Hematopoietic multipotent progenitor cell treated with erythropoietin and hydrocortisone succinate and interleukin-3 and kit ligand, for 4 days (in vitro differentiated cells): ENCODE measurements at regions not wholly inside any gene's neighbourhood (a gene's known extent, or its start where the extent isn't known, plus 50 kb on each side); places are given as distances from the start of the nearest gene placed in this dataset.

Source experiments
- DNase-seq: peaks from one replicate; pipeline ENCODE4 v3.0.0-alpha.2; 2015

DNA sequence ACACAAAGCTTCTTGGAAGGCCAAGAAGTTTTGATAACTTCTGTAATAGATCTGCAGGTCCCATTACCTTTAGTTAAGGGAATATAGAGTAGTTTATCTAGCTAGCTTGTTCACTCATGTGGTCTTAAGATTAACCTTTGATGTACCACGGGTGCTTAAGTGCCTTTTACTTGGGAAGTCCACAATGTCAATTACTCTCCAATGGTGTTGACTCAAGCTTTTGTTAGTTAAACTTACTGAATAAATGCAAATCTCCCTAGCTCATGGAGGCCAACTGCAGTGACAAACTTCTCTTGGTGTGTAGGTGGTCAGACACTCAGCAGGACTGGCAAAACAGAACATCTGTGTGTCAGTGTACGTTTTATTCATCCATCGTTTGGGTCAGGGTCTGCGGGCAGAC is 501.5 kb downstream of the ELAVL2 start:
- DNase-seq: no peak

DNA sequence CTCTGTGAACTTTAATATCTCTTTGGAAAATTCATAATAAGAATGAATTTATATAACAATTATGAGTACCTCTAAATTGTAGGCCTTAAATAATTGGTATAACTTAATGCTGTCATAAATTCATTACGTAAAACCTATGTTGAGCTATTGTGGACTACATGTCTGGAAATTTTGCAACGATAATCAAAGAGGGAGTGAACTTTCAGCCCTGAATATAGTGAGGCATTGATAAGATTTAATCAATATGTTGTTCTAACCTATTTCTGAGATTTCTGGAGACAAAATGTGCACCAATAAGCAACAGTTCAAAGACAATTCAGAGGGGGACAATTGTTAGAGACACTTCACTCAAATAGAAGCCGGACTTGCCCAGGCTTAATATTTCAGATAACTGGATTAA is 499.4 kb downstream of the ELAVL2 start:
- DNase-seq: no peak

DNA sequence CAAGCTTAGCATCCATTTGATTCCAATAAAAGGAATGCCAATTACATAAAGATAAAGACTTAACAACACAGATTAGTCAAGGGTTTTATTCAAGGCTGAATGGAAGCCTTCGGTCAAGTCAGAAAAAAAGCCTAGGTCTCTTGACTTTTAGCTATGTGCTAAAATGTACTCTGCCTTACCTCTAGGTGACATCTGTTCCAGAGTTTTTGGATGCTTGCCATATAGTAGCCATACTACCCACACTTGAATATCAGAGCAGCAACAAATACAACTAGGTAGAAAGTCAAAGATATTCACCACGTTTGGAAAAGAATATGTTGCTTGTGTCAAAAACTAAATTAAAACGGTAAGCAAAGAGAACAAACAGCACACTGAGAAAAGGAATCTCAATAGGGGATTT is 484.7 kb downstream of the ELAVL2 start:
- DNase-seq: no peak

DNA sequence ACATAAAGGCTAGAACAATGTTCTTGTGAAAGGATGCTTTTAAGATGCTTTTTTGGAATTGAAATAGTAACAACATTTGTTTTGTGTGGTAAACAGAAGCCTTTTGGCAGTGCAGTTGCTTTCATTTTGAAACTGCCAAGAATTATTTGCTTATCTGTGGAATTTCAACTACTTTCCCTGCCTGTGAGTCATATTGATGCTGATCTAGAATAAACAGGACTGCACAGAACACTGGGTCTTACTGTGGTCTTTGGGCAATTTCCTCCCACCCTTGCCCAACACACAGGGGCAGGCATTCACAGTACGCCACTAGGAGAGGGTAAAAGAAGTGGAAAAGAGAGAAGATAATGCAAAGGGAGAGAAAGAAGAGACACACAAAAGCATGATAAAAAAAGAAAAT is 483.7 kb downstream of the ELAVL2 start:
- no peak for DNase-seq

DNA sequence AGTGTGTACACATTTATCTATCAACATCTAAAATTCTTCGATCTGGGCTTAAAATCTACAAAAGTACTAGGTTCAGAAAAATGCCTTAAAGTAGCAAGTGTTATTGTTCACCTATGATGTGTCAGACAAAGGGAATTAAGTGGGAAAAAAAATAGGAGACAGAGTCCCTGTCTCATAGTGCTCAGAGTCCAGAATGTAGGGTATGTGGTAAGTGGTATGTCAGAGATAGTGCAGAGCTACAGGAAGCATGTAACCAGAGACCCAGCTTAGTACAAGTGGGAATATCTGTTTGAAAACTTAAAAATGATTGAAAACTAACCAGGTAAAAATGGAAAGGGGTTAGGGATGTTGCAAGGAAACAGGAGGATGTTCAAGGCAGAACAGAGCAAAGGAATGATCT is 482.8 kb downstream of the ELAVL2 start:
- no peak for DNase-seq

DNA sequence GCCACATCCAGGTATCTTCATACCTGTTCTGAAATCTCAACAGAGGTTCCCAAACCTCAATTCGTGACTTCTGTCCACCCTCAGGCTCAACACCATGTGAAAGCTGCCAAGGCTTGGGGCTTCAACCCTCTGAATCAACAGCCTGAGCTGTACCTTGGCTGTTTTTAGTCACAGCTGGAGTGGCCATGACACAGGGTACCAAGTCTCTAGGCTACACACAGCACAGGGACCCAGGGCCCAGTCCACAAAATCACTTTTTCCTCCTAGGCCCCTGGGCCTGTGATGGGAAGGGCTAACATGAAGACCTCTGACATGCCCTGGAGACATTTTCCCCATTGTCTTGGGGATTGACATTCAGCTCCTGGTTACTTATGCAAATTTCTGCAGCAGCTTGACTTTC is 464.9 kb downstream of the ELAVL2 start:
- DNase-seq: no peak

DNA sequence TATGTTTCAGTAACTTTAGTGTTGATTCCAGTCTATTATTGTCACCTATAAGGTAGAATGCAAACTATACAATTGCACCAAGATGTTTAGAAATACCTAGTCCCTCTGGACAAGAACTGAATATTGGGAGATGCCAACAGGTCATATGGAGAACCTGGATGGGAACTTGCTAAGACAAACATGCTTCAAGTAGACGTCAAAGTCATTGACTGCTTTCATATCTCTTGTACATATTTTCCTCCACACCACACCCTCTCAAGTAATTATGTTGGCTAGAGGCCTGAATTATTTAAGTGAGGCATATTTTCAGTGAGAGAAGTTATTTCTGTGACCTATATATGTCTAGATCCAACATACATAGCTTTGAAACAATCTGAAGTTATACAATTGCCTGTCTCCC is 453.3 kb downstream of the ELAVL2 start:
- no peak for DNase-seq

DNA sequence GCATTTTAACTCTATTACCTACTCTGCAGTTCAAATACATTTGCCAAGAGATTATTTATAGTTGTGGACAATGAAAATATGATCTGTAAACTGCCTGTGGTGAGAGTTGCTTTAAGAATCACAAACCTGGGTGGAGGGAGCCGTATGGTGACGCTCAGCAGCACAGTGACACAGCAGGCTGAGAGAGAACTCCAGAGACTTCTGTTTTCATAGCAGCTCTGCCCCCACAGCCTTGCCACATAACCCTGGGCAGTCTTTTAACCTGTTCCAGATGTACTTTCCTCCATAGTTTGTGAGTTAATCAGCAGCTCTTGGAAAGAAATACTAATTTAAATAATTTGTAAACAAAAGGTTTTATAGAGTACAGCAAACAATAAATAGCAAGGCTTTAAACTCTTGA is 450.5 kb downstream of the ELAVL2 start:
- no peak for DNase-seq

DNA sequence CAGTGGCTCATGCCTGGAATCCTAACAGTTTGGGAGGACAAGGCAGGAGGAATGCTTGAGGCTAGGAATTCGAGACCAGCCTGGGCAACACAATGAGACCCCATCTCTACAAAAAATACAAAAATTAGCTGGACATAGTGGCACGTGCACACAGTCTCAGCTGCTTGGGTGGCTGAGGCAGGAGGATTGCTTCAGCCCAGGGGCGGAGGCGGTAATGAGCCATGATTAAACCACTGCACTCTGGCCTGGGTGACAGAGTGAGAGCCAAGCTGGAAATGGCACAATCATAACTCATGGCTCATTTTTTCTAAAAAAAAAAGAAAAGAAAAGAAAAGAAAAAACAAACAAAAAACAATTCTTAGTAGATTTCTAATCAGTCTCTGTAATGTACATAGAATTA is 446.2 kb downstream of the ELAVL2 start:
- no peak for DNase-seq

DNA sequence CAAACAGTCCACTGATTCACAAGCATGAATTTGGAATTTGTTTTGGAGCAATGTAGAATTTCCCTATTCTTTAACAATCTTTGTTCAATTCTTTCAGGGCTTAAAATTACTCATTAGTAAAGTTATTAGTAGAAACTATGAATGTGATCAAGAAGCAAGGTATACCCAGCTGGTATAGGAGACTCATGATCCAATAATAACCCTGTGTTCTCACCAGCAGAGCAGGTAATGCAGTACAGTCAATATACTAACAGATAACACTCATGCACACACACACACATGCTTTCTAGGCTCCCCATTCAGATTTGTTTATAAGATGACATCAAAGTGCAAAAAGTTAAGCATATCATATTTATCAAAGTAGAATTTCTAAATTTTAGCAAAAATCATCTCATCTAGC is 445.2 kb downstream of the ELAVL2 start:
- no peak for DNase-seq

DNA sequence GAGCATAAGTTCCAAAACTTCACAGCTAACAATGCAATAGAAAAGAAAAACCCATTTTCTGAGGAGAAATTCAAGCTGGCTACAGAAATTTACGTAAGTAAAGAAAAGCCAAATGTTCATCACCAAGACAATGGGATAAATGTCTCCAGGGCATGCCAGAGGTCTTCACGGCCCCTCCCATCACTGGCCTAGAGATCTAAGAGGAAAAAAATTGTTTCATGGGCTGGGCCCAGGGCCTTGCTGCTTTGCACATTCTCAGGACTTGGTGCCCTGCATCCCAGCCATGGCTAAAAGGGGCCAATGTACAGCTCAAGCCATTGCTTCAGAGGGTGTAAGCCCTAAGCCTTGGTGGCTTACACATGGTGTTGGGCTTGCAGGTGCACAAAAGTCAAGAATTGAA is 443.6 kb downstream of the ELAVL2 start:
- DNase-seq: no peak

DNA sequence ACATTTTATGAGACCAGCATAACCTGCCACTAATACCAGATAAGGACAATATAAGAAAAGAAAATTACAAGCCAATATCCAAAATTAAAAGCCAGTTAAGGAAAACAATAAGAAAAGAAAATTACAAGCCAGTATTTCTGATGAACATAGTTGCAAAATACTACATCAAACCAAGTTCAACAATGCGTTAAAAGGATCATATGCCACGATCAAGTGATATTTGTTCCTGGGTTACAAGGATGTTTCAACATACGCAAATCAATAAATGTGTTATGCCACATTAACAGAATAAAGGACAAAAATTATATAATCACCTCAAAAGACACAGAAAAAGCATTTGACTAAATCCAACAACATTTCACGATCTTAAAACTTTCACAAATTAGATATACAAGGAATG is 431.9 kb downstream of the ELAVL2 start:
- DNase-seq: no peak

DNA sequence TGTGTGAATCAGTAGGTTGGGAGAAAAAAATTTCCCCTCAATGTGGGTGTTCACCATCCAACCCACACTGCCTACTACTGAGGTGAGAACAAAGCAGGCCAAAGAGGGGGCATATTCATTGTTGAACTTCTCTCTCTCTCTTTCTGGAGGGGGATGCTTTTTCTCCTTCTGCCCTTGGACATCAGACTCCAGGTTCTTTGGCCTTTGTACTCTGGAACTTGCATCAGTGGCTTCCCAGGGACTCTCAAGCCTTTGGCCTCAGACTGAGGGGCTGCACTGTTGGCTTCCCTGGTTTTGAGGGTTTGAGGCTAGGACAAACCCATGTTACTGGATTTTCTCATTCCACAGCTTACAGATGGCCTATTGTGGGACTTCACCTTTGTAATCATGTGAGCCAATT is 417.2 kb downstream of the ELAVL2 start:
- no peak for DNase-seq

DNA sequence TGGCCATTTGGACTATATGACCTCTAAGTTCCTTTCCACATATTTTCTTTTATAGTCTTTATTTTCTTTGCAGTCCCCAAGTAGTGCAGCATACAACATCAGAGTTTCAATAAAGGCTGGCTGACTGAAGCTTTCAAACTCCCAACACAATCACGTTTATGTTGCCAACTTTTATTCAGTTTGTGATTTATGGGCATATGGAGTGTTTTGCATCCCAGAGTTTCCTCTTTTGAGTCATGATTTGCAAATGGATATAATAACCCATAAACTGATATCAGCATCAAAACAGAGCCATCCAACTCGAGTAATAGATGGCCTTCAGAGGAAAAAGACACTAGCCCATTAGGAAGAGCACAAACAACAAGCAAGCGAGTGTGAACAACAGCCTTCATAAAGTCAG is 414.0 kb downstream of the ELAVL2 start:
- DNase-seq: no peak

DNA sequence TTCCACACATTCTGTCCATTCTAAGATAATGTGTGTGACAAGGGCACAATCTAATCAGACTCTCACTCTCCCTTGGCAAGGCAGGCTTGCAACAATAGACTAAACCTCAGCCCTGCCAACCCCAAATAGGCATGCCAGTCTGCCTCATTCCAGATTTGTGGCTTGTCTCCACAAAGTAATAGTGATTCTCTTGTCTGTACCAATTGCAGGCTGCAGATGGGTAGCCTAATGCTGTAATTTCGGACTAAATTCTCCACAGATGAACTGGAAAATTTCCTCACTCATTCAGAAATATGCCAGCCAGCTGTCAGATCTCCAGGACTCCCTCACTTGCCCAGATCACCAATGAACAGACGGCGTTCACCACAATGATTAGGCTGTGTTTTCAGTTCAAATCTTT is 413.6 kb downstream of the ELAVL2 start:
- DNase-seq: no peak

DNA sequence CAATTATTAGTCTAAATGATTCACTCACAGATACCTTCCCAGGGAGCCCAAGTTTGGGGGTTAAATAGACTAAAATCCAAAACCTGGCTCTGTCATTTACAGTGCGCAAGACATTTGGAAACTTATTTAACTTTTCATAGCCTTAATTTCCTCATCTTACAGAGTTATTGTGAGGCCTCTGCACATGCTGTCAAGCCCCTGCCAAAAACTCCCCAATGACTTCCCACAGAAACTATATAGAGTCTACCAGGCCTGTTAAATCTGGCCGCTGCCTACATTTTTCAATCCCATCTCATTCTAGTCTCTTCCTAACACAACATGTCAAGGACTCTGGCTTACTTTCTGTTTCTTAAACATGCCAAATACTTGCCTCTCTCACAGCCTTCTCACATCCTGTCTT is 412.5 kb downstream of the ELAVL2 start:
- no peak for DNase-seq

DNA sequence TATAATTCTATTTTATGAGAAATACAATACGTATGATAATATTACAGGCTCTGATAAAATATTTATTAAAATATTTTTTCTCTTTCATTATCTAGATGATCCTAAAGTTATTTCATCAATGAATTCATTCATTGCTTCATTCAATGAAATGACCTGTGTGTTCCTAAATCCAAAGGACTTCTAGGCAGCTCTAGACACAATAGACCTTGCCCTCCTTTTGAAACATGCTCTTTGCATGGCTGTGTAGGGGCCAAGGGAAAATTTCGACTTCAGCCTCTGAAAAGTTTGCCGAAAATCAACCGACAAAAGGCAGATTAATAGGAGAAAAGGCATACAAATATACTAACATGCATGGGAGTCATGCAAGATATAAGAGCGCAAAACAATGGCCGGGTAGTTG is 402.0 kb downstream of the ELAVL2 start:
- DNase-seq: no peak

DNA sequence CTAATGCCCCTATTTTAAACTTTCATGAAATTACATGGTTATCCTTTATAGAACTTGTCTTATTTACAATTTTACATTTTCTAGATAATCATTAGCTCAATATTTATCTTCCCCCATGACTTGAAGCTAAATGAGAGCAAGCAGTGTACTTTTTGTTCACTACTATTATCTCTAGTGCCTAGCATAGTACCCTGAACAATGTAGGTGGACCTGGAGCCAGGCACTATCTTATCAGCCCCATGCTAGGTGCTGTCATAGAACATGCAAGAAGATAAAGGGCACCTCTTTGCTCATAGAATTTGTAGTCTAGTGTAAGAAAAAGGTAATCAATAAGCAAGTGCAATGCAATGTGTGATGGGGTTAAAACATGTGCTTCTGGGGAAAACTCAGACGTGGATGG is 399.9 kb downstream of the ELAVL2 start:
- no peak for DNase-seq

DNA sequence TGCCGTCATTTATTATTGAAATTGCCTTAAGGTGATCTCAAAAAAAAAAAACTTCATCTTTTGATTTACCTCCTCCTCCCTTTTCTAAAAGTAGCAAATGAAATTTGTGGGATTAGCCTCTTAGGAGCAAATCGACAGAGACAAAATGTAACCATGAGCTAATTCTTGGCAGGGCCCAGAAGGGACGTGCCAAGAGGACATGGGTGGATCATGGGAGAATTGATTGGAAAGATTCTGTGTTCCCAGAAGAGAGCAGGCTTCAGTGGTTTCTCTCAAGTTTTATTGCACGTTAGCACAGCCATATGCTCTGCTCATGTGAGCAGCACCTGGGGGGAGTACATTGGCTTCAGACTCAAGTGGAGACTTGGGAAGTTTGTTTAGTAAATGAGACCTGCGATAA is 394.6 kb downstream of the ELAVL2 start:
- no peak for DNase-seq

DNA sequence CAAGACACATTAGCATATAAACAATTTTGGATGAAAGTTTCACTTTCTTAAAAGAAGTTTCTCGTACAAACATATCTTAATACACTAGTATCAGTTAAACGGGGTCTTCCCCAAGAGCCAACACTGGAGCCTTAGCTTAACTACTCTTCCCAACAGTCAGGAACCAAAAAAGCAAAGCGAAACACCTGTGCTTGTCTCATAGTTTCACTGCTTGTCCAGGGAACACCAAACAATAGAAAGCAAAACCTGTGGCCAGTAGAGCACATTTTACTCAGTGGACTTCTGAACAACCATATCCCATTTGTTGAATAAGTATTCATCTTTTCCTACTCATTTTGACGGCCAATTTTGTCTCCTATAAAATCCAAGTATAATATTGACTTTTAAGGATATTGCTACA is 391.4 kb downstream of the ELAVL2 start:
- DNase-seq: no peak

DNA sequence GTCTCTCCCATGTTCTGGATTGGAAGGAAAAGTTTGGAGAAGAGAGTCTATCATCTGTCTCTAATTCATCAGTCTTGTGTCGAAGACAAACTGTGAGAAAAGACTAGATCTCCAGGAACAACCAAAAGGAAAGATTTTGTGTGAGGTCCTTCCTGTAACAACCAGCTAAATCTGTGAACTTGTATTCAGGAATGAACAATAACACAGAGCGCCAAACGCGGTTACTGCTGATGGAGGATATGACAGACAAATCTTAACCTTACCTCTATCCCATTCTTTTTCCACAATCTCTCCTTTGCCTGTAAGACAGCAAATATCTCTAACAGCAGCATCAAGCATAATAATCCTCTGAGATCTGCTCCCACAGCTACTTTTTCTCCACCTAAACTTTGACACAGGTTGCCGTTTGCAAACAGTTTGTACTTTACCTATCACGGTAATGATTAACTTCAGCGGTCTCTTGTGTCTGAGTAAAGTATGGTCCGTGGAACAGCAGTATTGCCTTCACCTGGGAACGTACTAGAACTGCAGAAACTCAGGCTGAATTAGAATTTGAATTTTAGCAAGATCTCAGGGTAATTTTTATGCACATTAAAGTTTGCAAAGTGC is 387.6 kb downstream of the ELAVL2 start:
- no peak for DNase-seq

DNA sequence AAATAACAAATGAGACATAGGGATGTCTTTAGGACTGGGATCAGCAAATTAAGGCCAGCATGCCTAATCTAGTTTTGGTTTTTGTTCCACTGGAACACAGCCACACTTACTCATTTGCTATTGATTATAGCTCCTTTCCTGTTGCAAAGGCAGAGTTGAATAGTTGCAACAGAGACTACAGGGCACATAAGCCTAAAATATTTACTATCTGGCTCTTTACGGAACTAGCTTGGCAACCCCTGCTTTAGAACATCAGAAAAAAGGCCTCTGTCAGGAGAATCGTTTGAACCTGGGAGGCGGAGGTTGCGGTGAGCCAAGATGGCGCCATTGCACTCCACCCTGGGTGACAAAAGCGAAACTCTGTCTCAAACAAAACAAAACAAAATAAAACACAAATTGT is 384.8 kb downstream of the ELAVL2 start:
- DNase-seq: no peak

DNA sequence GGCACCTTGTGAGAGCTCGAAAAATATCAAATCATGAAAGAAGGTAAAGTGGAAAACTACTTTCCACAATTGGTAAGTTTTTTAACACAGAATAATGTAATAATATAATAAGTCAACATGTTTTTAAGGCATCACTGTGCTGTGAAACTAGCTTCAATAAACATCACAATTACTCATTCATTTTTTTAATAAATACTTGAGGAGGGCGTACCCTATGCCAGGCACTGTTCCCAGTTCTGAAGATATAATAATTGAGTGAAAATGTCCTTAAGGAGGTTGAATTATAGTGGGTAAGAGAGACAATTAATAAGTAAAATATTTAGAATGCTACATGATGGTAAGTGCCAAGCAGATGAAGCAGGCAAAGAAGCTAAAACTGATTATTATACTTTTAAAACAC is 381.4 kb downstream of the ELAVL2 start:
- DNase-seq: no peak

DNA sequence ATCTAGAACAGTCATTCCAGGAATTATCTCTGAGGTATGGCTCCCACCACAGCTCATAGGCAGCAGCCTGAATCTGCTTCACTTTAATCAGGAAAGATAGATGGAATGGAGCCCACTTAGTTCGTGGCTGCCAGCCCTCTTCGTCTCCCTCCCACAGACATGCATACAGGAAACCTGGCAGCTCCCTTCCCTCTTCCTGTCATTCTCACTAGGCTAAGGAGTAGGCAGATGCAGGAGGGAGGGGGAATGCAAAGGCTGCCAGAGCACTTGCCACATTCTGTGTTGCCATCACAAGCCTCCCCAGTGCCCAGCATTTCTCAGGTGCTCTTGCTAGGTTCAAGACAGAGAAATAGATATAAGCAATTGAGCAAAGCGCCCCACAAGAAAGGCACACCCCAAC is 378.9 kb downstream of the ELAVL2 start:
- DNase-seq: no peak

DNA sequence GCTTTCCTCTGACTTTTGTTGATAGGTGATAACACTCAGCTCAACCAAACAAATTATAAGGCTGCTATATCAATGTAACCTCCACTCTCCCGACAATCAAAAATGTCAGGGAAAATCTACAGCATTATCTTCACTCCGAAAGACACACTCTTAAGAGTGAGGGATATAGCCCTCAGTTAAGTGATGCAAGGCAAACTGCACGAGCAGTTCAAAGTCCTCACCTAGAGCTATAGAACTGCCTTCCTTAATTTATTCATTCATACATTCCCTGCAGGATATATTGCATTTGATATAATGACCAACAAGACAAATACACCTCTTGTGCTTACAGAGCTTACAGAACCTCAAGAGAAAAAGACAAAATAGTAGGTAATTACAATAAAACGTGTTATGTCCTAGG is 378.1 kb downstream of the ELAVL2 start:
- no peak for DNase-seq

DNA sequence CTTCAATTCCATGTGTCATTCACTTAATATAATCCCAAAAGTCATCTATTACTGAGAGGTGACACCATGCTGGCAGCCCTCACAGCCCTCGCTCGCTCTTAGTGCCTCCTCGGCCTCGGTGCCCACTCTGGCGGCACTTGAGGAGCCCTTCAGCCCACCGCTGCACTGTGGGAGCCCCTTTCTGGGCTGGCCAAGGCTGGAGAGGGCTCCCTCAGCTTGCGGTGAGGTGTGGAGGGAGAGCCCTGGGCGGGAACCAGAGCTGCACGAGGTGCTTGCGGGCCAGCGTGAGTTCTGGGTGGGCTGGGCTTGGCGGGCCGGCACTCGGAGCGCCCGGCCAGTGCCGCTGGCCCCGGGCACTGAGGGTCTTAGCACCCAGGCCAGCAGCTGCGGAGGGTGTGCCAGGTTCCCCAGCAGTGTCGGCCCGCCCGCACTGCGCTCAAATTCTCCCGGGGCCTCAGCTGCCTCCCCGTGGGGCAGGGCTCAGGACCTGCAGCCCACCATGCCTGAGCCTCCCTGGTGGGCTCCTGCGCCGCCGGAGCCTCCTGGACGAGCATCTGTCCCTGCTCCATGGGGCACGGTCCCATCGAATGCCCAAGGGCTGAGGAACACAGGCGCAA is 374.1 kb downstream of the ELAVL2 start:
- DNase-seq: no peak
